HEK293 (cell line): ENCODE measurements at regions not wholly inside any gene's neighbourhood (a gene's known extent, or its start where the extent isn't known, plus 50 kb on each side); places are given as distances from the start of the nearest gene placed in this dataset.

Experiments
- CTCF ChIA-PET: fragments of 350-600 bp; formaldehyde crosslinking; extraction: SDS; loops from one replicate; lab custom pipeline; 2021; ENCODE audit warnings: antibody characterized with exemption; lab: Yijun Ruan, JAX
- POLR2A ChIA-PET: fragments of 300-600 bp; formaldehyde crosslinking; extraction: SDS; loops from one replicate; lab custom pipeline; 2020; ENCODE audit warnings: antibody characterized with exemption, inconsistent platforms; lab: Yijun Ruan, JAX
- H3K27ac ChIP-seq: fragments of 200-500 bp; sonication (Bioruptor generic); 2 replicates; pipeline ENCODE4 v1.5.1; 2014; ENCODE audit warnings: low read depth, low read length, control low read depth, inconsistent platforms; ENCODE audit errors: extremely low read depth
- H3K36me3 ChIP-seq, 2 experiments: fragments of 200-500 bp in 1 of 2; sonication (Bioruptor generic) in 1 of 2; 1 replicate in 1 of 2; 2 replicates in 1 of 2; pipeline ENCODE4 v1.5.1; 2014 to 2017; ENCODE audit warnings: inconsistent platforms in 2 of 2, low read length in 2 of 2; ENCODE audit not compliant: control insufficient read depth in 2 of 2, insufficient read depth in 1 of 2
- H3K4me1 ChIP-seq: fragments of 200-500 bp; sonication (Bioruptor generic); 2 replicates; pipeline ENCODE4 v1.5.1; 2014; ENCODE audit warnings: mild to moderate bottlenecking, low read length, inconsistent platforms; ENCODE audit not compliant: control insufficient read depth, insufficient read depth
- H3K4me3 ChIP-seq: 2 replicates; pipeline ENCODE4 v1.5.1; 2011; ENCODE audit warnings: low read depth, mild to moderate bottlenecking, control low read depth, low read length, moderate library complexity
- H3K9me3 ChIP-seq: fragments of 200-500 bp; sonication (Bioruptor generic); 2 replicates; pipeline ENCODE4 v1.5.1; 2014; ENCODE audit warnings: low read depth, low read length, inconsistent platforms; ENCODE audit not compliant: control insufficient read depth, insufficient read depth
- CTCF ChIP-seq: fragments of 450-650 bp; formaldehyde crosslinking; IDR thresholded peaks from 2 replicates; pipeline ENCODE4 v1.5.1; 2016; ENCODE audit warnings: missing biosample characterization, missing genetic modification characterization
- MYNN ChIP-seq: fragments of 450-650 bp; formaldehyde crosslinking; IDR thresholded peaks from 2 replicates; pipeline ENCODE4 v1.5.1; 2016; ENCODE audit warnings: missing biosample characterization, missing genetic modification characterization, borderline replicate concordance
- SALL2 ChIP-seq: fragments of 450-650 bp; formaldehyde crosslinking; IDR thresholded peaks from 2 replicates; pipeline ENCODE4 v1.5.0; 2017; ENCODE audit warnings: missing biosample characterization, mild to moderate bottlenecking, missing genetic modification characterization, borderline replicate concordance
- TRIM28 ChIP-seq: IDR thresholded peaks from 2 replicates; pipeline ENCODE4 v1.6.1; 2011; ENCODE audit warnings: low read length, control low read depth, borderline replicate concordance
- ZFHX2 ChIP-seq: fragments of 450-650 bp; formaldehyde crosslinking; conservative IDR thresholded peaks from 2 replicates; pipeline ENCODE4 v1.5.1; 2016; ENCODE audit warnings: missing biosample characterization, missing genetic modification characterization
- ZFP41 ChIP-seq: fragments of 450-650 bp; formaldehyde crosslinking; IDR thresholded peaks from 2 replicates; pipeline ENCODE4 v1.5.1; 2016; ENCODE audit warnings: missing biosample characterization, missing genetic modification characterization, borderline replicate concordance
- ZIC2 ChIP-seq: fragments of 450-650 bp; formaldehyde crosslinking; IDR thresholded peaks from 2 replicates; pipeline ENCODE4 v1.5.1; 2016; ENCODE audit warnings: missing biosample characterization, missing genetic modification characterization
- ZNF175 ChIP-seq: fragments of 450-650 bp; formaldehyde crosslinking; IDR thresholded peaks from 2 replicates; pipeline ENCODE4 v1.5.1; 2016; ENCODE audit warnings: missing biosample characterization, missing genetic modification characterization
- ZNF2 ChIP-seq: fragments of 450-650 bp; formaldehyde crosslinking; IDR thresholded peaks from 2 replicates; pipeline ENCODE4 v1.5.1; 2016; ENCODE audit warnings: missing biosample characterization, missing genetic modification characterization
- ZNF214 ChIP-seq: fragments of 450-650 bp; formaldehyde crosslinking; IDR thresholded peaks from 2 replicates; pipeline ENCODE4 v1.5.1; 2017; ENCODE audit warnings: missing biosample characterization, mild to moderate bottlenecking, missing genetic modification characterization, borderline replicate concordance
- ZNF239 ChIP-seq: fragments of 450-650 bp; formaldehyde crosslinking; IDR thresholded peaks from 2 replicates; pipeline ENCODE4 v1.5.1; 2016; ENCODE audit warnings: missing biosample characterization, missing genetic modification characterization
- ZNF248 ChIP-seq: fragments of 450-650 bp; formaldehyde crosslinking; IDR thresholded peaks from 2 replicates; pipeline ENCODE4 v1.5.1; 2017; ENCODE audit warnings: missing biosample characterization, missing genetic modification characterization
- ZNF266 ChIP-seq: fragments of 450-650 bp; formaldehyde crosslinking; IDR thresholded peaks from 2 replicates; pipeline ENCODE4 v1.5.1; 2016; ENCODE audit warnings: missing biosample characterization, missing genetic modification characterization, low read depth
- ZNF488 ChIP-seq: fragments of 450-650 bp; formaldehyde crosslinking; IDR thresholded peaks from 2 replicates; pipeline ENCODE4 v1.5.1; 2016; ENCODE audit warnings: missing biosample characterization, missing genetic modification characterization
- ZNF510 ChIP-seq: fragments of 450-650 bp; formaldehyde crosslinking; IDR thresholded peaks from 2 replicates; pipeline ENCODE4 v1.5.1; 2018; ENCODE audit warnings: mild to moderate bottlenecking, missing genetic modification characterization, missing biosample characterization; ENCODE audit not compliant: insufficient replicate concordance
- ZNF518A ChIP-seq: fragments of 450-650 bp; formaldehyde crosslinking; conservative IDR thresholded peaks from 2 replicates; pipeline ENCODE4 v1.5.1; 2016; ENCODE audit warnings: low read depth, missing biosample characterization, missing genetic modification characterization
- ZNF580 ChIP-seq: fragments of 450-650 bp; formaldehyde crosslinking; IDR thresholded peaks from 2 replicates; pipeline ENCODE4 v1.5.1; 2016; ENCODE audit warnings: missing biosample characterization, missing genetic modification characterization
- ZNF639 ChIP-seq: fragments of 450-650 bp; formaldehyde crosslinking; IDR thresholded peaks from 2 replicates; pipeline ENCODE4 v1.5.1; 2016; ENCODE audit warnings: missing biosample characterization, missing genetic modification characterization
- ZNF670 ChIP-seq: fragments of 450-650 bp; formaldehyde crosslinking; IDR thresholded peaks from 2 replicates; pipeline ENCODE4 v1.5.1; 2016; ENCODE audit warnings: missing biosample characterization, missing genetic modification characterization, low read depth
- ZNF791 ChIP-seq: fragments of 450-650 bp; formaldehyde crosslinking; IDR thresholded peaks from 2 replicates; pipeline ENCODE4 v1.5.1; 2016; ENCODE audit warnings: missing biosample characterization, missing genetic modification characterization

- no peaks in the 10 kb centered on the region for H3K36me3 ChIP-seq
- H3K27ac ChIP-seq, result no peak overlapping the region
- CTCF ChIA-PET, result interaction anchor here (0.7 to 1.8 kb wide), 2 partner anchors 14 to 27 kb away, joined by 3 to 11 read pairs; no protein-coding TSS in a partner anchor
- POLR2A ChIA-PET, result no interaction called here
- TF ChIP-seq ZNF518A (tag by site-specific recombination), result no peak
- no peak for TF ChIP-seq ZNF670 (tag by site-specific recombination)
- TF ChIP-seq ZNF248, result no peak
- TF ChIP-seq ZNF488 (tag by site-specific recombination), result no peak
- TF ChIP-seq ZFHX2 (tag by site-specific recombination), result no peak
- no peak for TF ChIP-seq ZNF2 (tag by site-specific recombination)
- TF ChIP-seq ZNF510 (tag by site-specific recombination), result no peak
- TF ChIP-seq TRIM28, result no peak
- TF ChIP-seq SALL2 (tag by site-specific recombination), result no peak
- no peak for TF ChIP-seq ZNF580
- TF ChIP-seq ZFP41, result no peak
- no peak for TF ChIP-seq ZNF639
- no peak for TF ChIP-seq ZNF214 (tag by site-specific recombination)
- no peak for TF ChIP-seq CTCF (tag by site-specific recombination)
- no peak for TF ChIP-seq ZNF791 (tag by site-specific recombination)
- no peak for TF ChIP-seq ZNF266 (tag by site-specific recombination)
- no peak for TF ChIP-seq ZIC2 (tag by site-specific recombination)
- TF ChIP-seq MYNN (tag by site-specific recombination), result no peak
- no peak for TF ChIP-seq ZNF239 (tag by site-specific recombination)
- no peak for TF ChIP-seq ZNF175 (tag by site-specific recombination)
- TF ChIP-seq, all 188 proteins: peak for 0
- Histone ChIP-seq H3K4me3 (no peak overlapping the region), H3K9me3 (no peaks in the 10 kb centered on the region), H3K4me1 (no peaks in the 10 kb centered on the region)
These were observed 191.5 kb upstream of the RPL38 start for GRCh38 chr17:74011966-74012365.
